Frontal cortex (tissue), 3 donors: ENCODE measurements at regions not wholly inside any gene's neighbourhood (a gene's known extent, or its start where the extent isn't known, plus 50 kb on each side); places are given as distances from the start of the nearest gene placed in this dataset.

Experiments used
- DNase-seq, 2 donors: peaks; one replicate each; pipeline ENCODE4 v3.0.0; 2012; ENCODE audit warnings: low spot score in 2 of 2
- FAIRE-seq: peaks from 2 replicates; lab custom pipeline; 2012; peaks lifted over from hg19 to GRCh38; lab: Jason Lieb, UNC
- donor health status: control.
- donor health status: control.
- donor health status: control.

DNA sequence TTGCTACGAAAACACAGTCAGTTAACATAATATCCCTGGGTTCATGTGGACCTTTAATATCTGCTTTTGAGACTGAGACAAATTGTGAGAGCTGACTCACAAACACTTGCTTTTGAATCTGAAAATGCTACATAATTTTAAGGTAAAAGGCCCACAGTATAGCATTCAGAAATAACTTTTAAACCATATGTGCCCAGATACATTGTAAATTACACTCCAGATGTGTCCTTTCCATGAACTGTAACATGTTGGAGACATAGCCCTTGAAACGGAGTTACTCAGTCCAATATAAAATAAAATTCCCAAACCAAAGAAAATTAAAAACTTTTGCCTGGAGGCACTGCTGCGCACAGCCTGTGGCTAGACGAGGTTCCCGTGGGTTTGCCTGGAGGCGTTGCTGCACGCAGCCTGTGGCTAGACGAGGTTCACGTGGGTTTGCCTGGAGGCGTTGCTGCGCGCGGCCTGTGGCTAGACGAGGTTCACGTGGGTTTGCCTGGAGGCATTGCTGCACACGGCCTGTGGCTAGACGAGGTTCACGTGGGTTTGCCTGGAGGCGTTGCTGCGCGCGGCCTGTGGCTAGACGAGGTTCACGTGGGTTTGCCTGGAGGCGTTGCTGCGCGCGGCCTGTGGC is 131.9 kb upstream of the ALKAL2 start:
- FAIRE-seq (no peak), DNase-seq (no peak)

DNA sequence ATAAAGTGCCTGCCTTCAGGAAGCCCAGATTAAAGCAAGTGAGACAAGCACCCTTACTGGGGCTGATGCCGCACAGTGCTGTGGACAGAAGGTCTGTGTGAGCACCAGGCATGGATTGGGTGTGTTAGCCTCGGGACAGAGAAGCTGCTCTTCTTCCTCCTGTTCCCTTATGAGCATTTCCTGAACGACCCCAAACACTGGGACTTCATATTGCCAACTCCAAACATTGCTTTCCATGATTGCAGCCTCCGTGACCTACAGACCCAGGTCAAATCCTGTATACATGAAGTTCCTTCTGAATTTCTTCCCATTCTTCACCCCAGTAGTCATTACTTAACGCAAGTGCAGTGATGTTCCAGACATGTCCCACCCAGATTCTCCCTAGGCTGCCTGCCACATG is 129.8 kb upstream of the ALKAL2 start:
- FAIRE-seq, result no peak
- DNase-seq, result no peak

DNA sequence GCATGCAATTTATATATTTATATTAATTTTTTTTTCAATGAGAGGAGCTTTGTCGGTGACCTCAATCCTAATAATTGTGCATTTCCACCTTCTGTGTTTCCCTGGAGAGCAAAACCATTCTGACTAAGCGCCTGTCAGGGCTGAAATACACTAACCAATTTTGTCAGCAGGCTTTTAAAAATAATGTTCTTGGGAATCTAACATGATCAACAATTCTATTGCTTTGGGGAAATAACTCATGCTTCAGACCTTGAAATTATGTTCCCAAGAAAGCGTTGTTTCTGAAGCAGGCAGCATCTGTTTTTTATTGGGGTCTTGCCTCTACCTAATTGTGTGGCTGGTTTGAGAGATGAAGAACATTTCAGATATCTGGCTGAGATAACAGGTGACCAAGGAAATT is 129.1 kb upstream of the ALKAL2 start:
- FAIRE-seq (no peak), DNase-seq (no peak)

DNA sequence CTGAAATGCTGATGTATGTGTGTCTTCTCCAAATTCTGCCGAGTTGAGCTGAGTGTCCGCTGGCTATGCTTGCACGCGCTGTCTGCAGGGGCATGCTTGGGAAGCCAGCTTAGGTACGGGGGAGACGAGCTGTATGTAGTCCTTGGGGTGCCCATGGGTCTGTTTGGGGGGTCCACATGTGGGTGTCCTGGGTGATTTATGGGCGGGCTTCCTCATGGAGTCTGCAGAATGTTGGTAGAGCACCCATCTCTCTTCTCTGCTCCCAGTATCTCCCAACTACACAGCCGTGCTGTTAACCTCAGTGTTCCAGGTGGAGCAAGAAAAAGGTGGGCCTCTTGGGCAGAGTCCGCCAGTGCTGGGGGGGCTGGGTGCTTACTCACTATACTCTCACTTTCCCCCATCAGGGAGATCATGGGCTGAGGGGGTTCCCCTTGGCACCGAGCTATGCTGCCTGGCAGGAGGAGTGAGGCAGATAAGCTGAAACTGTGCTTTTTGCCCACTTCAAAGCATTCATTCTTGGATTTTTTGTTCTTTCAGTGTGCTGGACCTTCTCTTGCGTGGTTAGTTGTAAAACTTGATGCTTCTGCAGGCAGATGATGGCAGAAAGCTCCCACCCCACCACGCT is 128.2 kb upstream of the ALKAL2 start:
- DNase-seq (no peak), FAIRE-seq (no peak)

DNA sequence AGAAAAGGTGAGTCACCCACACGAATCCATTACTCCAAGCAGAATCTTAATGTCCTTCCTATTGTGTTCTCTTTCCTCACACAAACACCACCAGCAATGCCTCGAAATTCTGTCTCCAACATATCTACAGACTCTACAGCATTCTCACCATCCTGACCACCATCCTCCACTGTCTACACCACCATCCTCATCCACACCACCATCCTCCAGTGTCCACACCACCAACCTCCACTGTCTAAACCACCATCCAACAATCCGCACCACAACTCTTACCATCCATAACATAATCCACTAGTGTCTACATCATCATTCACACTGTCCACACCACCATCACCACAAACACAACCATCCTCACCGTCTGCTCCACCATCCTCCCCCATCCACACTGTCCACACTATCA is 121.6 kb upstream of the ALKAL2 start:
- FAIRE-seq (no peak), DNase-seq (no peak)

DNA sequence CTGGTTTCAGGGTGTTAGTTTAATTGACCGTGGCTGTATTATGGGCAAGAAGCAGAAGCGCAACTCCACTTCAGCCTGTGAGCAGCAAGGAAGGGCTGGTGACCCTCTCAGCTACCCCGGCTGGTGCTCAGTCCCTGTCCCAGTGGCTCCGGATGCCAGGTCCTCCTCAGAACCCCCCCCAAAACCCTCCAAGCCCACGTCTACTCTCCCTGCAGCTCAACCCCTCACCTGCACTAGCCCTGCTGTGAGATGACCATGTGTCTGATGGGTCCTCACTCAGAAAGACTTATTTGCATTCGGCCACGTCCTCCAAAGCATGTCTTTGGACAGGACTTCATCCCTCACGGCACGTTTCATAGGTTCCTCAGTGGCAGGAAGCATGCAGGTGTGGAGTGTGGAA is 119.7 kb upstream of the ALKAL2 start:
- DNase-seq, result no peak
- FAIRE-seq, result no peak

DNA sequence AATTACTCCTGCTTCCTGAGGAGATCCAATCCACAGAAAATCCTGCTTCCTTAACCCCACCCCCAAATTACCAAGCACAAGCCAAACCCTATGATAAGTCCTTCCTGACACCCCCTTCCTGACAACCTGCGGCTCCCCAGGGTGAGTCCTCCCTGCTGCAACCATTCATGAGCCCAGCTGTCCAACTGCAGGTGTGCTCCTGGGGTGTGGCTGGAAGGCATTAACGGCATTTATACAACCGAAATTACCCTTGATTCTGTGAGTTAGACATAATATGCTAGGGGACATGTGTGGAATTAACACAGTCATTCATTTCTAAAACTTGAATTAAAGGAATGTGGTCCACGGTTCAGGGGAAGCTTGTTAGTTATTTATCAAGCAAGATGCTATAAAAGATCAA is 119.0 kb upstream of the ALKAL2 start:
- FAIRE-seq (no peak), DNase-seq (no peak)

DNA sequence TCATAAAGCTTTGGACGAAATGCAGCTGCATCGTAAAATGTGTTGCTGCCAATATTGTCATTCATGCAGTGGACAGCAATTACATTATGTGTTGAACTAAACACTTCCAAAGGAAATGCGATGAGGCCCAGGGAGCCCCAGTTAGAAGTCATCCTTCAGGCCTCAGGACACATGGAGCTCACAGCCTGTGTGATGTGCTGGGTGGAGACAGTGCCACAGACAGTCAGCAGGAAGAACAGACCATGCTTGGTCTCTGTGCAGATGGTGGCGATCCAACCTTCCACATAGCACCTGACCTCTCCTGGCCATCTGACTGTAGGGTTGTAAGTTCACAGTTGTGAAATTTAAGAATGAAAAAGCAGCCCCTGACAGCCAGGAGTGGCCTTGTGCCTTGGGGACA is 118.3 kb upstream of the ALKAL2 start:
- DNase-seq (no peak), FAIRE-seq (no peak)

DNA sequence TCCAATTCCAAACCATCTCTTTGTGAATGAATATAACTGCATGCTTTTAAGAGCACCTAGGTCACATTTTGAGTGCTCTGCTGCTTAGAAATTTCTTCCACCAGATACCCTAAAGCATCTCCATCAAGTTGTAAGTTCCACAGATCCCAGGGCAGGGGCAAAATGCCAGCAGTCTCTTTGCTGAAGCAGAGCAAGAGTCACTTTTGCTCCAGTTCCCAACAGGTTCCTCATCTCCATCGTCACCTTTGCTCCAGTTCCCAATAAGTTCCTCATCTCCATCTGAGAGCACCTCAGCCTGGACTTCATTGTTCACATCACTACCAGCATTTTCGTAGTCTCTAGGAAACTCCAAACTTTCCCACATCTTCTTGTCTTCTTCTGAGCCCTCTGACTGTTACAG is 116.7 kb upstream of the ALKAL2 start:
- FAIRE-seq, result no peak
- DNase-seq, result no peak

DNA sequence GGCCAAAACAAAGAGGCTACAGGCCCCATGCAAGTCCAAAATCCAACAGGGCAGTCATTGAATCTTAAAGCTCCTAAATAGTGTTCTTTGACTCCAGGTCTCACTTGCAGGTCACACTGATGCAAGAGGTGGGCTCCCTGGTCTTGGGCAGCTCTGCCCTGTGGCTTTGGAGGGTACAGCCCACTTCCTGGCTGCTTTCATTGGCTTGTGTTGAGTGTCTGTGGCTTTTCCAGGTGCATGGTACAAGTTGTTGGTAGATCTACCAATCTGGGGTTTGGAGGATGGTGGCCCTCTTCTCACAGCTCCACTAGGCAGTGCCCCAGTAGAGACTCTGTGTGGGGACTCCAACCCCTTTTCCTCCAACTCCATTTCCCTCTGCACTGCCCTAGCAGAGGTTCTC is 115.8 kb upstream of the ALKAL2 start:
- DNase-seq (no peak), FAIRE-seq (no peak)

DNA sequence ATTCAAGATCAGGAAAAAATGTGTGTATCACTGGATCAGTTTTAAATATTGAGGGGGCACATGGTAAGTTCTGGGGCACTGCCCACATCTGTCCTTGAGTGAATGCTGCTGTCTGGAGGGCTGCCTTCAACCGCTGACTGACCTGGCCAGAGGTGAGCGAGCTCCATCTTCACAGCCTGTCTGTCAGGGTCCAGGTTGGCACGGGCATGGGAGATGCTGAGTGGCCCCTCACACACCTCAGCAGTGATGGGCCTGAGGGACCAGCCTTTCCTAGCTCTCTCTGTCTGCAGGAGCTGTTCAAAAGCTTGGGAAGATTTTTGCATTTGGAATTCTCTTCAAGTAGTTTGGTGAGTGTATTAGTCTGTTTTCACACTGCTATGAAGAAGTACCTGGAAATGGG is 114.8 kb upstream of the ALKAL2 start:
- DNase-seq (no peak), FAIRE-seq (no peak)

DNA sequence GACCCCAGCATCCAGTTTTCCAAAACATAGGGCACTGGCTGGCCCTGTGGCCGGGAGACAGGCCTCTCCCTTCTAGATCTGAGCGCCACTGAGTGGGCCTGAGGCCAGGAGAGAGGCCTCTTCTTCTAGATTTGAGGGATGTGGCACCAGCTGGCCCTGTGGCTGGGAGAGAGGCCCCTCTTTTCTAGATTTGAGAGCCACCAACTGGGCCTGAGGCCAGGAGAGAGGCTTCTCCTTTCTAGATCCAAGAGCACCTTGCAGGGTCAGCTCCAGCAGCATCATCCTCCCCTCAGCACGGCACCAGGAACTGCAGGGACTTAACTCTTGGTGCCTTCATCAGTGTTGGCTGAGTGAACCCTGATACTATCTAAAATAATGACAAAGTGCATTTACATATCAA is 114.3 kb upstream of the ALKAL2 start:
- no peak for DNase-seq
- no peak for FAIRE-seq

DNA sequence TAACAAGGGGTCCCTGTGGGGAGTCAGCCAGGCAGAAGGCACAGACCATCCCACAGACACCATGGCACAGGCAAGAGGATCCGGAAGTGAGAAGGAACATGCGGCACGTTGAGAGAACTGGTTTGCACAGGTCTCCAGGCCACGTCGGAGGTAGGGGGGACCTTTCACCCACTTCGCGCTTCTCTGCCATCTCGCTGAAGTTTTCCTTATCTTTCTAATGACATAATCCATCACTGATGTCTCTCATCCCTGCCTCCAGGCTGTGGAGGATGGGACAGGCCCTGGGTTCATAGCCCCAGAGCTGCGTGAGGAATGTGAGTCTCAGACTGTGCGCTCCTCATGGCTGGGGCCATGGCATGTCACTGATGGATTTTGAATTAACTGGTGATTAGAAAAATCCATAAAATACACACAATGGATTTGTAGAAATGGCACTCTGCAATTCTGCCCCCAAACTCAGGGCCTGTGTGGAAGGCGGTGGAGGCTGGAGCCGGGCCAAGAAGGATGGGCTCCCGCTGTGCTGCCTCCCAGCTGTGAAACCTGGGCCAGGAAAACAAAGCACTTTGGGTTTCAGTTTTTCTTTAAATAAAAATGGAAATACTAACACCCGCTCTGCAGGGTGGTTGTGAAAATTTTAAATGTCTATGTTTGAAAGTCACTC is 113.3 kb upstream of the ALKAL2 start:
- DNase-seq, result no peak
- no peak for FAIRE-seq

DNA sequence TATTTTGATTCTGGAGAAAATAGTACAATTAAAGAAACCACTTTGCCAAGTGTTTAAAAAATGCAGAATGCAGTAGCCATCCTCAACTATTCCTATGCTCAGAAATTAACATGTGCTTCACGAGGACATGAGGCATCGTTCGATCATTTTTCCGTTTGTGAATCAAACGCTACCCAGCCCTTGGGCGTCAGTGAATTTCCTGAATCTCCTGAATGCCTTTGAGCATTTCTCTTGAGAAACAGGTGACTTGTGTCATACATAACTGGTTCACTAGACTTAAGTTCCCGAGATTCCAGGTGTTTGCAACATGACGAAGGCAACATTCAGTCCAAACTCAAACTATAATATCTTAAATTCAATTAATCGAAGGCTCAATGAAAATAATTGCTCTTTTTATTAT is 110.0 kb upstream of the ALKAL2 start:
- DNase-seq (no peak), FAIRE-seq (no peak)

DNA sequence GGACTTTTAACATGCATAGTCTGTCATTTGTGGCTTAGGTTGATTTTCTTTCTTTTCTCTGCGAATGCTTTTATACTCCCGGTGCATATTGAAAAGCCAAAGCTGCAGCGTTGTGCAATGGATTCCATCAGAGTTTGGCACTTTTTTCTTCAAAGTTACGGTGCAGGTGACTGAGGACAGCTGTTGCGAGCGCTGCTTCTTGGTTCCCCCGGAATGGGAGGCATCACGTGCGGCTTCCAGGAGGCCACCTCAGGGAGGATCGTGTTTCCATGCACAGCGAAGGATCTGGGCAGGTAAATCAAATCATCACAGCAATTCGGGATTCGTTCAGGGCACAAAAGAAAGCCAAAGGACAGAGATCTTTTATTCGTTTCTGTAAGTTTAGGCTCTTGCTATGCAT is 109.6 kb upstream of the ALKAL2 start:
- DNase-seq (no peak), FAIRE-seq (no peak)

DNA sequence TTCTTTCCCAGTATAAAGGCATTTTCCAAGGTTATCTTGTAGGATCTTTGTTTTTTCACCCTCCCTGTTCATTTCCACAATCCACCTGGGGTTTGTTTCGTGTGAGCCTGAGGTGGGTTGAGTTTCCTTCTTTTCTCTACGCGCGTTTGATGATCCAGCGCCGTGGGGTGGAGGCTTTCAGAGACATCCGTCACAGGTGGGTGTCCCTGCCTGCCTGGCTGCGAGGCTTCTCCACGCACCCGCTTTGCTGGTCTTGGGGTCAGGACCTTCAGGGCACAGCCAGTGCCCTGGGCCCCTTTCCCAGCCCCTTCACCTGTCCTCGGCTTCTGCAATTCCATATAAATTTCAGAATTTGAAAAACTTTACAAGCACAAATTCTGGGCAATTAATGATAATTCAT is 109.0 kb upstream of the ALKAL2 start:
- FAIRE-seq, result no peak

DNA sequence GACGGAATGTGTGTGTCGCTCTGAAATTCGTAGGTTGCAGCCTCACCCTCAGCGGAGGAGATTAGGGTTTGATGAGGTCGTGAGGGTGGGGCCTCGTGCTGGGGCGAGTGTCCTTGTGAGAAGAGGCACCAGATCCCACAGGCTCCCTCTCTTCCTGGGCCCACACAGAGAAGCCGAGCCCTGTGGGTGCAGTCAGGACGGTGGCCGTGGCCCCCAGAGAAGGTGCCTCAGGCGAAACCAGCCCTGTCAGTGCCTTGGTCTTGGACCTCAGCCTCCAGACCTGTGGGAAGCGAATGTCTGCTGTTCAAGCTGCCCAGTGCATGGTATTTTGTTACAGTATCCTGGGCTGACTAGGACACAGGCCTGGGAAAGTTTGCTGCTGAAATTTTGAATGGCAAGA is 108.0 kb upstream of the ALKAL2 start:
- DNase-seq, result no peak
- no peak for FAIRE-seq

More for the DNA sequence above, 109.0 kb upstream of the ALKAL2 start:
- no peak for DNase-seq

DNA sequence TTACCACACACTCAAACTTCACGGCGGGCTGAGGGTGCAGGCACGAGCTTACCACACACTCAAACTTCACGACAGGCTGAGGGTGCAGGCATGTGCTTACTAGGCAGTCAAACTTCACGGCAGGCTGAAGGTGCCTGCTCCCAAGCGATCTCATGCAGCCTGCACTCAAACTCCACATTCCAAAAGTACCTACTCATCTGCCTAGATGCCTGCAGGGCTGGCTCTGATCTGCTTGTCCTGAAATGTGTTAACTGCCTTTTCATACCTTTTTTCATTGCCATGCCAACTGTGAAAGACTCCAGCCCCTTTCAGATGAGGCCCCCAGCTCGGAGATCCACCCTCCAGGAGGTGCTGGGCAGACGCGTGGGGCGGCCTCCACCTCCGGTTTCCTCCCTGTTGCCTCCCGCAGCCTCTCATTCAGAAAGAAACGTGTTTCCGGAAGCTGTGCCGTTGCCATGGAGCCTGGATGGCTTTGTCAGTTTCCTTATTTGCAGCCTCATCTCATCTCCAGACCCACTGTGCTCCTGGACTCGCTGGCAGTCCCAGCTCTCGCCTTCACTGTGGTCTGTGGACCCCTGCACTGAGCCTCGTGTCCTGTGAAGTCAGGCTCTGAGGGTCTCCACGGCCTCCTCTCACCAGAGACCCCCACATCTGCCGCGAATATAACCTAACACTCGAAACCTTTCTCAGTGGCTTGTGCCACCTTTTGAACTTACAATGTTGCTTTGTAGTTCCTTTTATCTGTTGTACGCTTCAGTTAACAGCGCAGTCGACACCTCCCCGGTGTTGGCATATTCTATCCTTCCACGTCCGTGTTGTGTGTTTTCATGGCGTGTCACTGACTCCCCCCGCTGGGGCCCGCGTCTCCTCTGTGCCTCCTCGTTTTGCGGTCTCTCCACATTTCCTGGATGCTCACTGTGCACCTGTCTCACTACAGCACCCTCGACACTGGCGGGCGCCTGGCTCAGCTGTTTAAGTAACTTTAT is 106.1 kb upstream of the ALKAL2 start:
- no peak for FAIRE-seq
- DNase-seq, result peak in 1 of 2 donors; percentile 35

DNA sequence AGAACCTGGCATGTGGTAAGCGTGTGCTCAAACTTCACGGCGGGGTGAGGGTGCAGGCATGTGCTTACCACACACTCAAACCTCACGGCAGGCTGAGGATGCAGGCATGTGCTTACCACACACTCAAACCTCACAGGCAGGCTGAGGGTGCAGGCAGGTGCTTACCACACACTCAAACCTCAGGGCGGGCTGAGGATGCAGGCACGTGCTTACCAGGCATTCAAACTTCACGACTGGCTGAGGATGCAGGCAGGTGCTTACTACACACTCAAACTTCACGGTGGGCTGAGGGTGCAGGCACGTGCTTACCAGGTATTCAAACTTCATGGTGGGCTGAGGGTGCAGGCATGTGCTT is 105.0 kb upstream of the ALKAL2 start:
- FAIRE-seq (no peak), DNase-seq (no peak)

DNA sequence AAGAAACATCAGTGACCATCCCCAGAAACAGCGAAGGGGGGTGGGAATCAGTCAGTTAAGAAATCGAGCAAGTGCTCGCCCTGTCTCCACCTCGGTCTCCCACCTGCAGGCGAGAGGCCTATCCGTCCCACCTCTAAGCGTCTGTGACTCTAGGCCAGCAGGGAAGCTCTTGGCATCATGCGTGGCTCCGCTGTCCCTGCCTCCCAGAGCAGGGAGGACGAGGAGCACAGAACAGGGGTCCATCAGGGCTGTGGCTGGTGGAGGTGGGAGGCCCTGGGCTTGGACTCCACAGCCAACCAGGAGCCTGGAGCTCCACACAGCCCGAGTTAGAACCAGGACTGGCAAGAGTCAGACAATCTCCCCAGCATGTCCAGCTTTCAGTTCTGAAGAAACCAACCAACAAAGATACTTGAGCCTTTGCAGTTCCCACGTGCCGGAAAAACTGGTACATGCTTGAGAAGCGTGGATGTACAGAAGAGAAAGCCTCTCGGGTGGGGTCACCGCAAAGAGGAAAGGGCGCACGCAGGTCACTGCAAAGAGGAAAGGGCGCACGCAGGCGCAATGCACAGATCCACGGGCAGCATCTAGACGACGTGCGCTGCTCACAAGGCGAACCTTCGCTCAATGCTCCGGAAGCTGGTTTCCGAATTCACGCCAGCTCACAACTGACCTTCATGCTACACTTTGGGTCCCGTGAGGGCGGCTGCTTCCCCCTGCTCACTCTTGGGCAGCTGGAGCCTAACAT is 104.5 kb upstream of the ALKAL2 start:
- no peak for DNase-seq
- no peak for FAIRE-seq
